CD4-positive, alpha-beta T cell (primary cell): ENCODE measurements at regions not wholly inside any gene's neighbourhood (a gene's known extent, or its start where the extent isn't known, plus 50 kb on each side); places are given as distances from the start of the nearest gene placed in this dataset.

Experiments
- ATAC-seq: fragments of 200-7000 bp; cut with Tn5 transposase; one replicate; pipeline ENCODE4 v1.10.0; 2022; ENCODE audit warnings: mild to moderate bottlenecking; ENCODE audit not compliant: poor library complexity
- CTCF ChIA-PET: fragments of 350-600 bp; sonication (Branson Sonifier 250); formaldehyde crosslinking; loops from one replicate; lab custom pipeline; 2021; ENCODE audit warnings: antibody characterized with exemption, inconsistent platforms; lab: Charles Lee
- POLR2A ChIA-PET: fragments of 350-600 bp; sonication (Branson Sonifier 250); formaldehyde crosslinking; loops from one replicate; lab custom pipeline; 2021; ENCODE audit warnings: antibody characterized with exemption, inconsistent platforms; lab: Charles Lee
- DNase-seq, 14 experiments: peaks; one replicate each; pipeline ENCODE4 v3.0.0-alpha.2; 2013 to 2020; ENCODE audit warnings: mixed read lengths in 2 of 14
- H3K27ac ChIP-seq, 2 donors: one replicate each; pipeline versions ENCODE4 v1.5.1 to v1.7.0; 2013; ENCODE audit warnings: low read length in 2 of 2, low read depth in 1 of 2, mild to moderate bottlenecking in 1 of 2
- H3K27me3 ChIP-seq, 2 experiments: 1 replicate in 1 of 2; 2 replicates in 1 of 2; pipeline versions ENCODE4 v1.6.1 to v1.7.0; 2013; ENCODE audit warnings: low read length in 2 of 2, control low read depth in 1 of 2, mild to moderate bottlenecking in 1 of 2, moderate library complexity in 1 of 2; ENCODE audit not compliant: insufficient read depth in 2 of 2, control insufficient read depth in 1 of 2
- H3K36me3 ChIP-seq: one replicate; pipeline ENCODE4 v1.6.1; 2013; ENCODE audit warnings: low read length, control low read depth; ENCODE audit not compliant: insufficient read depth
- H3K4me1 ChIP-seq: one replicate; pipeline ENCODE4 v1.6.1; 2013; ENCODE audit warnings: low read length, control low read depth; ENCODE audit not compliant: insufficient read depth
- H3K4me3 ChIP-seq: one replicate; pipeline ENCODE4 v1.5.1; 2013; ENCODE audit warnings: mild to moderate bottlenecking, low read length, moderate library complexity
- H3K9me3 ChIP-seq, 2 experiments: 1 replicate in 1 of 2; 2 replicates in 1 of 2; pipeline versions ENCODE4 v1.6.1 to v1.7.0; 2013; ENCODE audit warnings: low read length in 2 of 2, mild to moderate bottlenecking in 2 of 2, control low read depth in 1 of 2, moderate library complexity in 1 of 2; ENCODE audit not compliant: control insufficient read depth in 1 of 2, insufficient read depth in 1 of 2
- H3K27ac Mint-ChIP-seq: one replicate; pipeline ENCODE4 v1.8.0; 2020; ENCODE audit warnings: mixed read lengths
- H3K27me3 Mint-ChIP-seq: one replicate; pipeline ENCODE4 v1.8.0; 2021; ENCODE audit warnings: mixed read lengths
- H3K36me3 Mint-ChIP-seq: one replicate; pipeline ENCODE4 v1.8.0; 2021; ENCODE audit warnings: low read depth, mixed read lengths
- H3K4me1 Mint-ChIP-seq: one replicate; pipeline ENCODE4 v1.8.0; 2021; ENCODE audit warnings: low read depth, mixed read lengths
- H3K4me3 Mint-ChIP-seq: one replicate; pipeline ENCODE4 v1.8.0; 2020; ENCODE audit warnings: mild to moderate bottlenecking, mixed read lengths
- H3K9me3 Mint-ChIP-seq: one replicate; pipeline ENCODE4 v1.8.0; 2020; ENCODE audit warnings: mixed read lengths
- CTCF ChIP-seq: fragments of 200-600 bp; IDR thresholded peaks from one replicate; pipeline ENCODE4 v1.8.0; 2022; ENCODE audit warnings: antibody characterized with exemption, mild to moderate bottlenecking
- intact Hi-C, 2 experiments: fragments of 100-400 bp; cut with DNase I in 1 of 2; cut with micrococcal nuclease in 1 of 2; formaldehyde crosslinking; loops; one replicate each; pipeline versions ENCODE4 v1.15.1 to v1.9.0; 2023 to 2025; cut with DNase I, micrococcal nuclease

- no peak for DNase-seq
- no peaks in the 10 kb centered on the region for H3K4me1 ChIP-seq
- H3K4me3 ChIP-seq: no peak overlapping the region
- Mint-ChIP-seq H3K4me3 (no peak overlapping the region), H3K36me3 (no peaks in the 10 kb centered on the region), H3K9me3 (no peaks in the 10 kb centered on the region), H3K4me1 (no peaks in the 10 kb centered on the region), H3K27me3 (peaks cover 10% of the 10 kb centered on the region), H3K27ac (no peak overlapping the region)
- no peaks in the 10 kb centered on the region for H3K36me3 ChIP-seq
- no peak overlapping the region for H3K27ac ChIP-seq
- POLR2A ChIA-PET: no interaction called here
- TF ChIP-seq CTCF: no peak
- H3K9me3 ChIP-seq: no peaks in the 10 kb centered on the region
- CTCF ChIA-PET: no interaction called here
- no peaks in the 10 kb centered on the region for H3K27me3 ChIP-seq
- intact Hi-C loops: no loop called here
- no peak for ATAC-seq
Observed at GRCh38 chr6:54013966-54014365, 97.3 kb upstream of the MLIP start.

- no peak for DNase-seq
- Histone ChIP-seq H3K27me3 (no peaks in the 10 kb centered on the region), H3K4me1 (no peaks in the 10 kb centered on the region), H3K36me3 (no peaks in the 10 kb centered on the region), H3K9me3 (no peaks in the 10 kb centered on the region), H3K27ac (no peak overlapping the region), H3K4me3 (no peak overlapping the region)
- no peaks in the 10 kb centered on the region for H3K36me3 Mint-ChIP-seq
- no peak overlapping the region for H3K4me3 Mint-ChIP-seq
- H3K27ac Mint-ChIP-seq: no peak overlapping the region
- intact Hi-C loops: no loop called here
- ATAC-seq: no peak
- ChIA-PET CTCF (no interaction called here), POLR2A (no interaction called here)
- peaks cover 5% of the 10 kb centered on the region for H3K27me3 Mint-ChIP-seq
- H3K9me3 Mint-ChIP-seq: no peaks in the 10 kb centered on the region
- TF ChIP-seq CTCF: no peak
- H3K4me1 Mint-ChIP-seq: no peaks in the 10 kb centered on the region
Observed at GRCh38 chr6:54014440-54014839, 96.8 kb upstream of the MLIP start.

DNA sequence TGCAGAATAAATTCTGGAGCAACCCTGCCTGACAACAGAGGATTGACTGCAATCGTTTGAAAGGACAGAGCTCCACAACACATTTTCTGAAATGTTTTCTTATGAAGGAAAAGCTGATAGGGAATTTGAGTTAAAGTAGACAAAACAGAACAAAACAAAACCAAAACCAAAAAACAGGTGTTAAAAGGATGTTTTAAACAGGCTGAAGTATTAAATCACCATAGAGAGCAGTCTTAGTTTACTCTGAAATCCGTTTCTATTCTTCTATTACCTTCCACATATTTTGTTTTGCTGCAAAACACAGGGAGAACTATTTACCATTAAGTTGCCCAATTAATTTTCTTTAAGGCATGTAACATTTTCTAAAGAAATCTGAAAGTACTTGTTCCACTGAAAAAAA lies 93.4 kb upstream of the MLIP start:
- H3K4me3 ChIP-seq: no peak overlapping the region
- no peaks in the 10 kb centered on the region for H3K9me3 Mint-ChIP-seq
- no peaks in the 10 kb centered on the region for H3K36me3 Mint-ChIP-seq
- H3K27ac Mint-ChIP-seq: no peak overlapping the region
- intact Hi-C loops: no loop called here
- H3K4me1 ChIP-seq: no peaks in the 10 kb centered on the region
- no peak overlapping the region for H3K4me3 Mint-ChIP-seq
- H3K27me3 ChIP-seq: no peaks in the 10 kb centered on the region
- no peak overlapping the region for H3K27ac ChIP-seq
- no peaks in the 10 kb centered on the region for H3K27me3 Mint-ChIP-seq
- no peak for ATAC-seq
- POLR2A ChIA-PET: no interaction called here
- no peaks in the 10 kb centered on the region for H3K4me1 Mint-ChIP-seq
- CTCF ChIA-PET: no interaction called here
- no peak for DNase-seq
- TF ChIP-seq CTCF: no peak
- no peaks in the 10 kb centered on the region for H3K36me3 ChIP-seq
- no peaks in the 10 kb centered on the region for H3K9me3 ChIP-seq
